ENCODE measurements at regions not wholly inside any gene's neighbourhood (a gene's known extent, or its start where the extent isn't known, plus 50 kb on each side); places are given as distances from the start of the nearest gene placed in this dataset.
"Not testable (repeated sequence)": the region's sequence is repeated elsewhere in the genome, so short reads cannot be mapped to it uniquely, and the experiment has no call there.

- no peak overlapping the region for H3K4me3 ChIP-seq (ENCODE audit: low read depth, low read length)
- no peak for TF ChIP-seq CTCF (conservative IDR thresholded peaks at IDR 0.05; ENCODE audit: low read depth, low read length)
- no peak for DNase-seq (ENCODE audit: low read depth)
Measured at GRCh38 chr2:220764171-220764570, 807.9 kb downstream of the EPHA4 start.

DNA sequence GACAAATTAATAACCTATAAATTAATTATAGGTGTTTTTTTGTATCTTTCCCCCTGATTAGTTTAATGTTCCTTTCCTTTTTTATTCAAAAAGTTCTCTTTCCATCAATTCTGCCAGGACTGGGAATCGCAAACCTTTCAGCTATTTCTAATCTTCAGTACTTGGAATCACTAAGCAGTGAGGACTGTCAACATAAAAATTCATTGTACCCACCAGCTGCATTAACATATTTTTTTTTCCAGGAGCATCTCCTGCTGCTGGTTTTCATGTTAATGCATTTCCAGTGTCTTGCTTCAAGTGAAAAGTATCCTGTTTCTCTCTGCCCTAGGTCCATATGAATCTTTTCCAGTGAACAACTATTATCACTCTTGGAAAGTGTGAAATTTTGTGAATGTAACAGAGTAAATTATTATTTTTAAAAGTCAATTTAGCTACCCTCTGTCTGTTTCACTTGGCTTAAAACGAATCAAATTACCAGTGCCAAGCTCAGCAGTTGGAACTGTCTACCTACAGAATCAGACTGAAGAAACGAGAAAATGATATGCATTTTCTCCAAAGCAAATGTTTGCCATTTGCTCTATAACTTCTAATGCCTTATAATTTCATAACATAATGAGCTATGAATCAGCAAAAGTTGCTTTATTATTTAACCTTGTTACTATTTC lies 804.4 kb downstream of the EPHA4 start:
- no peak for DNase-seq (ENCODE audit: low read depth)
- H3K4me3 ChIP-seq (ENCODE audit: low read depth, low read length) = no peak overlapping the region
- no peak for TF ChIP-seq CTCF (conservative IDR thresholded peaks at IDR 0.05; ENCODE audit: low read depth, low read length)

DNA sequence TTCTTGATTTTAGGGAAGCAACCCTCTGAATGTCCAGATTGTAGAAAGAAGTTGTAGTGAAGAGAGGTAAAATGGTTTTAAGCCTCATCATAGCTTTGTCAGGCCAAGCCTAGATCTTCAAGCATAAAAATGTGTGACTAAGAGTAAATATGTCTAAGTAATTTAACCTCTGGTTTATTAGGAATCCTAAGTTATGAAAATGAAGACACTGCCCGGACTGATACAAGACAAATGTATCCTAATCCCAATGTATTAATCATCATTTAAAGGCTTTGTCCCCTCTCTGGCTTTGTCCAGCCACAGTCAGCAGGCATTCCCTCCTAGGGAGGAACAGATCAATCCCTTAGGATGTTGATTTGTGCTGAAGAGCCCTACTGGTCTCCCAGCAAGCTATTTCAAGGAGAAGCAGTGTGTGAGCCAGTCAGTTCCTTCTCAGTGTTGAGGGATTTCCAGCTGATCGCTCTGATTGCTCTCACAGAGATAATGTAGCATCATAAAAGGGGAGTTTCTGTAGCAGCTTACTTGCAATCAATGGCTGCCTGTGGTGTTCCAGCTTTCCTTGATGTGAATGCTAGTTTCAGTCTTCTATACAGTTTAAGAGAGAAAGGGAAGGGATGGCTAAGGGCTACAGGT lies 796.1 kb downstream of the EPHA4 start:
- DNase-seq (ENCODE audit: low read depth) = peak; percentile 9
- no peak for TF ChIP-seq CTCF (conservative IDR thresholded peaks at IDR 0.05; ENCODE audit: low read depth, low read length)
- no peak overlapping the region for H3K4me3 ChIP-seq (ENCODE audit: low read depth, low read length)

GRCh38 chr2:220779076-220779475 lies 793.0 kb downstream of the EPHA4 start:
- DNase-seq (ENCODE audit: low read depth); H3K4me3 ChIP-seq (ENCODE audit: low read depth, low read length): not testable (repeated sequence)

GRCh38 chr2:220779511-220779910 lies 792.6 kb downstream of the EPHA4 start:
- TF ChIP-seq CTCF (conservative IDR thresholded peaks at IDR 0.05; ENCODE audit: low read depth, low read length) = no peak
- no peak overlapping the region for H3K4me3 ChIP-seq (ENCODE audit: low read depth, low read length)
- no peak for DNase-seq (ENCODE audit: low read depth)

DNA sequence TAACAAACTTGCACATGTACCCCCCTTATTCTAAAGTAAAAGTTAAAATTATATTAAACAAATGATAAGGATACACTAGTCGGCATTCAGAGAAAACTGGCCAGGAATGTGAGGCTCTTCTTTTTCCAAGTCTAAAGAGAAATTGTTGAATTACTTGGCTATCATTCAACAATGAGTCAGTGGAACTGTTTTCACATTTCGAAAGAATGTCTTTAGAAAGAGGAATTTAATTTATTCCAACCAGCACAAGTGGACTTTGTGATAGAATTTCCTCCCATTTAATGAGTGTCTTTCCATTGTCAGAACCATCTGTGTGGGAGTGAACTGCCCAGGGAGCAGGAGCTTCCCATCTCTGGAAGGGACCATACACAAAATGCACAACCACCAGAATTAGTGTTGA lies 792.2 kb downstream of the EPHA4 start:
- DNase-seq (ENCODE audit: low read depth) = peak; percentile 71
- no peak overlapping the region for H3K4me3 ChIP-seq (ENCODE audit: low read depth, low read length)
- TF ChIP-seq CTCF (conservative IDR thresholded peaks at IDR 0.05; ENCODE audit: low read depth, low read length) = no peak

- H3K4me3 ChIP-seq (ENCODE audit: low read depth, low read length) = no peak overlapping the region
- DNase-seq (ENCODE audit: low read depth) = no peak
- TF ChIP-seq CTCF (conservative IDR thresholded peaks at IDR 0.05; ENCODE audit: low read depth, low read length) = no peak
Measured at GRCh38 chr2:220781622-220782241, 790.4 kb downstream of the EPHA4 start.

Data from choroid plexus epithelial cell (primary cell).